H1 (cell line): ENCODE measurements at regions not wholly inside any gene's neighbourhood (a gene's known extent, or its start where the extent isn't known, plus 50 kb on each side); places are given as distances from the start of the nearest gene placed in this dataset.

ENCODE experiments used
- CTCF ChIA-PET: fragments of 300-600 bp; sonication (Branson Sonifier 250); formaldehyde crosslinking; loops from one replicate; lab custom pipeline; 2021; ENCODE audit not compliant: partially characterized antibody; lab: Charles Lee
- POLR2A ChIA-PET: fragments of 300-600 bp; sonication (Branson Sonifier 250); formaldehyde crosslinking; loops from one replicate; lab custom pipeline; 2021; ENCODE audit warnings: inconsistent platforms; ENCODE audit not compliant: partially characterized antibody; lab: Charles Lee
- DNase-seq, 2 experiments: peaks; one replicate each; pipeline versions ENCODE4 v3.0.0 to v3.0.0-alpha.2; 2010 to 2022; ENCODE audit warnings: low spot score in 2 of 2, low read depth in 1 of 2, mixed read lengths in 1 of 2
- FAIRE-seq: peaks from 2 replicates; lab custom pipeline; 2011; peaks lifted over from hg19 to GRCh38; lab: Jason Lieb, UNC
- H2AFZ ChIP-seq: 2 replicates; pipeline ENCODE4 v1.8.1; 2012; ENCODE audit warnings: low read length, inconsistent platforms
- H2AK5ac ChIP-seq: 2 replicates; pipeline ENCODE4 v1.6.1; 2013; ENCODE audit warnings: low read depth, low read length
- H2BK120ac ChIP-seq: replicated peaks from 2 replicates; pipeline ENCODE3; 2013; ENCODE audit warnings: low read depth, low read length, inconsistent platforms
- H2BK12ac ChIP-seq: 2 replicates; pipeline ENCODE4 v1.6.1; 2013; ENCODE audit warnings: low read depth, low read length
- H2BK15ac ChIP-seq: 2 replicates; pipeline ENCODE4 v1.6.1; 2013; ENCODE audit warnings: low read length
- H2BK20ac ChIP-seq: 2 replicates; pipeline ENCODE4 v1.6.1; 2013; ENCODE audit warnings: low read length
- H2BK5ac ChIP-seq: 2 replicates; pipeline ENCODE4 v1.6.1; 2013; ENCODE audit warnings: low read depth, low read length
- H3K14ac ChIP-seq: 2 replicates; pipeline ENCODE4 v1.6.1; 2013; ENCODE audit warnings: inconsistent platforms; ENCODE audit not compliant: insufficient read length
- H3K18ac ChIP-seq: 2 replicates; pipeline ENCODE4 v1.6.1; 2013; ENCODE audit warnings: low read length; ENCODE audit errors: extremely low read depth
- H3K23ac ChIP-seq: 2 replicates; pipeline ENCODE4 v1.6.1; 2013; ENCODE audit warnings: inconsistent platforms; ENCODE audit not compliant: insufficient read length
- H3K23me2 ChIP-seq: 2 replicates; pipeline ENCODE4 v1.6.1; 2013; ENCODE audit warnings: low read depth, low read length
- H3K27ac ChIP-seq: 2 replicates; pipeline ENCODE4 v1.6.1; 2011; ENCODE audit warnings: low read depth, low read length, inconsistent platforms
- H3K27me3 ChIP-seq, 4 experiments: replicated peaks in 1 of 4; 1 replicate in 1 of 4; 2 replicates in 3 of 4; pipeline versions ENCODE4 v1.6.1 to v1.8.1; 2011 to 2013; ENCODE audit warnings: low read length in 3 of 4, mild to moderate bottlenecking in 3 of 4, inconsistent platforms in 2 of 4, mixed read lengths in 2 of 4, moderate library complexity in 1 of 4; ENCODE audit not compliant: control insufficient read depth in 3 of 4, insufficient read depth in 3 of 4; ENCODE audit errors: extremely low read depth in 1 of 4
- H3K36me3 ChIP-seq, 4 experiments: 2 replicates each; pipeline versions ENCODE4 v1.6.1 to v1.8.1; 2011 to 2013; ENCODE audit warnings: mild to moderate bottlenecking in 4 of 4, low read length in 3 of 4, moderate library complexity in 2 of 4, control low read depth in 1 of 4, inconsistent platforms in 1 of 4; ENCODE audit not compliant: insufficient read depth in 4 of 4, control insufficient read depth in 2 of 4
- H3K4ac ChIP-seq: replicated peaks from 2 replicates; pipeline ENCODE3; 2013; ENCODE audit warnings: low read length, low read depth, mixed read lengths, inconsistent platforms; ENCODE audit not compliant: insufficient read length
- H3K4me1 ChIP-seq, 4 experiments: replicated peaks in 1 of 4; 1 replicate in 1 of 4; 2 replicates in 3 of 4; pipeline versions ENCODE4 v1.6.1 to v1.8.1; 2011 to 2013; ENCODE audit warnings: low read length in 3 of 4, inconsistent platforms in 2 of 4, mixed read lengths in 1 of 4; ENCODE audit not compliant: insufficient read depth in 4 of 4, control insufficient read depth in 3 of 4
- H3K4me2 ChIP-seq, 2 experiments: 2 replicates each; pipeline versions ENCODE4 v1.6.1 to v1.8.1; 2011 to 2013; ENCODE audit warnings: low read depth in 2 of 2, low read length in 2 of 2, control low read depth in 1 of 2, inconsistent platforms in 1 of 2, mild to moderate bottlenecking in 1 of 2; ENCODE audit not compliant: insufficient read depth in 1 of 2
- H3K4me3 ChIP-seq, 4 experiments: fragments of 200-600, 300-600 bp in 1 of 4; sonication (generic), shearing (Covaris generic), sonication (Bioruptor Twin) in 1 of 4; 2 replicates each; pipeline versions ENCODE4 v1.5.1 to v1.8.1; 2011 to 2016; ENCODE audit warnings: low read length in 4 of 4, low read depth in 3 of 4, control low read depth in 2 of 4, inconsistent platforms in 2 of 4, mild to moderate bottlenecking in 2 of 4, mixed read lengths in 1 of 4, moderate library complexity in 1 of 4; ENCODE audit not compliant: insufficient read depth in 2 of 4; ENCODE audit errors: extremely low read depth in 1 of 4
- H3K56ac ChIP-seq: replicated peaks from 2 replicates; pipeline ENCODE3; 2013; ENCODE audit warnings: low read depth, mild to moderate bottlenecking, mixed read lengths, low read length, inconsistent platforms; ENCODE audit not compliant: insufficient read length
- H3K79me1 ChIP-seq: 2 replicates; pipeline ENCODE4 v1.6.1; 2013; ENCODE audit warnings: low read depth, low read length, control low read depth
- H3K79me2 ChIP-seq, 2 experiments: 2 replicates each; pipeline versions ENCODE4 v1.6.1 to v1.8.1; 2012 to 2013; ENCODE audit warnings: low read length in 2 of 2, mild to moderate bottlenecking in 2 of 2, inconsistent platforms in 1 of 2; ENCODE audit not compliant: insufficient read depth in 2 of 2, control insufficient read depth in 1 of 2
- H3K9ac ChIP-seq, 4 experiments: replicated peaks in 1 of 4; 1 replicate in 1 of 4; 2 replicates in 3 of 4; pipeline versions ENCODE4 v1.6.1 to v1.8.1; 2011 to 2013; ENCODE audit warnings: low read depth in 3 of 4, low read length in 3 of 4, control low read depth in 2 of 4, mild to moderate bottlenecking in 2 of 4, moderate library complexity in 2 of 4, inconsistent platforms in 1 of 4; ENCODE audit errors: extremely low read depth in 1 of 4
- H3K9me3 ChIP-seq, 2 experiments: 2 replicates each; pipeline versions ENCODE4 v1.6.1 to v1.8.1; 2012 to 2013; ENCODE audit warnings: mild to moderate bottlenecking in 2 of 2, moderate library complexity in 2 of 2, control low read depth in 1 of 2, inconsistent platforms in 1 of 2, low read depth in 1 of 2, low read length in 1 of 2, mixed read lengths in 1 of 2; ENCODE audit not compliant: insufficient read depth in 2 of 2
- H4K20me1 ChIP-seq, 2 experiments: replicated peaks in 1 of 2; 2 replicates each; pipeline versions ENCODE3 to v1.8.1; 2011 to 2013; ENCODE audit warnings: inconsistent platforms in 2 of 2, low read length in 2 of 2, mild to moderate bottlenecking in 1 of 2; ENCODE audit not compliant: insufficient read depth in 2 of 2, control insufficient read depth in 1 of 2
- H4K5ac ChIP-seq: 2 replicates; pipeline ENCODE4 v1.6.1; 2013; ENCODE audit warnings: low read length, low read depth, mixed read lengths, inconsistent platforms; ENCODE audit not compliant: insufficient read length
- H4K8ac ChIP-seq: 2 replicates; pipeline ENCODE4 v1.8.0; 2013; ENCODE audit warnings: mild to moderate bottlenecking, moderate library complexity, low read length, inconsistent platforms; ENCODE audit not compliant: insufficient read depth; ENCODE audit errors: extremely low read depth
- H4K91ac ChIP-seq: replicated peaks from 2 replicates; pipeline ENCODE3; 2013; ENCODE audit warnings: low read length, mixed read lengths, inconsistent platforms; ENCODE audit not compliant: insufficient read length
- JUND ChIP-seq: IDR thresholded peaks from 2 replicates; pipeline ENCODE4 v1.6.1; 2011; ENCODE audit warnings: mild to moderate bottlenecking, improper control_type of control experiment, low read length
- SIN3A ChIP-seq, 2 experiments: IDR thresholded peaks in 1 of 2; conservative IDR thresholded peaks in 1 of 2; 2 replicates each; pipeline ENCODE4 v1.6.1; 2011 to 2012; ENCODE audit warnings: low read length in 2 of 2, improper control_type of control experiment in 1 of 2, low read depth in 1 of 2, mild to moderate bottlenecking in 1 of 2
- TCF12 ChIP-seq: IDR thresholded peaks from 2 replicates; pipeline ENCODE4 v1.6.1; 2011; ENCODE audit warnings: low read depth, mild to moderate bottlenecking, low read length
- WGBS, 2 experiments: shearing (Covaris generic) in 1 of 2; methylation state at CpG; one replicate each; pipeline versions ENCODE4 v1.1.6 to v1.1.7; 2013 to 2015; ENCODE audit warnings: low lambda C conversion rate in 2 of 2, mixed read lengths in 2 of 2, inconsistent platforms in 1 of 2, low coverage in 1 of 2, missing lambda C conversion rate in 1 of 2; ENCODE audit not compliant: insufficient replicate concordance in 2 of 2, insufficient coverage in 1 of 2, insufficient read length in 1 of 2; ENCODE audit errors: extremely low coverage in 1 of 2, missing lambda C conversion rate in 1 of 2; 5-methylcytosine and 5-hydroxymethylcytosine counted together

DNA sequence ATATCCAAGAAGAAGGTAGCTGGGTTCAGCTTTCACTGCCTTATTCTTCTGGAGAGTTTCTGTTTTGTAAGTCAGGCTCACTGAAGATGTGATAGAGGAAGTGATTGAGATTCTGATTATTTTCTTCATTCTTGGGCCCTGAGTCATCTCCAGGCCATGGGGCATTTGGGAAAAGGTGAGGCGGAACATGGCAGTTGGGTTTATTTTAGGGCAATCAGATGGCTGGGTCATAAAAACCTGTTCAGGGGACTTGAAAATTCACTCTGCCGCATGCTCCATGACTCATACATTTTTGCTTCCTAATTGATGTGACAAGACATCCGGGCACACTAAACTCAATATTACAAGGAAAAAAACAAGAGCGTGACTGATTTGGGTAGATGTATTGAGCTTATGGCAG, 265.7 kb upstream of the KLF4 start:
- Histone ChIP-seq H4K20me1 (no peaks in the 10 kb centered on the region), H3K23ac (no peak overlapping the region), H3K9ac (no peak overlapping the region), H3K4ac (no peak overlapping the region), H2BK5ac (no peak overlapping the region), H3K4me2 (no peak overlapping the region), H2BK20ac (no peak overlapping the region; the same call in 1 of the 2 replicates), H4K5ac (no peak overlapping the region), H3K4me1 (peaks cover 0 to 3% (median 0%) of the 10 kb centered on the region in 4 experiments; a peak in 1 of 7 replicates), H3K23me2 (no peaks in the 10 kb centered on the region; the same call in 1 of the 2 replicates), H4K91ac (no peak overlapping the region), H3K79me1 (no peaks in the 10 kb centered on the region), H2BK120ac (no peak overlapping the region), H3K56ac (no peak overlapping the region), H3K18ac (no peak overlapping the region), H3K27me3 (no peaks in the 10 kb centered on the region), H3K36me3 (no peaks in the 10 kb centered on the region), H2BK15ac (no peak overlapping the region), H3K9me3 (no peaks in the 10 kb centered on the region), H2BK12ac (no peak overlapping the region), H3K79me2 (no peaks in the 10 kb centered on the region), H2AFZ (no peak overlapping the region), H3K14ac (no peak overlapping the region), H3K4me3 (no peak overlapping the region), H4K8ac (no peak overlapping the region), H2AK5ac (no peak overlapping the region), H3K27ac (no peak overlapping the region)
- CTCF ChIA-PET, result no interaction called here
- DNase-seq, result no peak
- POLR2A ChIA-PET, result interaction anchor here (0.9 kb wide), 1 partner anchor 10 kb away, joined by 4 read pairs; no protein-coding TSS in a partner anchor
- no peak for FAIRE-seq
- 79% methylated on average over 4 of the region's 4 CpGs; no CpG with 5 or more reads in 1 of the 2 experiments for WGBS, 2 experiments
- TF ChIP-seq JUND (peak; percentile 39; the same call in 1 of the 2 replicates), TCF12 (no peak), SIN3A (conservative IDR thresholded peaks at IDR 0.05 in 1 of 2, IDR thresholded peaks at IDR 0.05 in 1 of 2; ENCODE audit: low read depth in 1 of 2, low read length in 2 of 2) (no peak)
